Activated B cell treated with CpG ODN at 0.5 μM for 24 hours (primary cell): ENCODE measurements at regions not wholly inside any gene's neighbourhood (a gene's known extent, or its start where the extent isn't known, plus 50 kb on each side); places are given as distances from the start of the nearest gene placed in this dataset.
"Not testable (repeated sequence)": the region's sequence is repeated elsewhere in the genome, so short reads cannot be mapped to it uniquely, and the experiment has no call there.

Experiments
- ATAC-seq: fragments of 200-7000 bp; cut with Tn5 transposase; one replicate; pipeline ENCODE4 v1.10.0; 2021; ENCODE audit warnings: low read depth, mild to moderate bottlenecking, moderate library complexity
- CTCF ChIA-PET: fragments of 350-600 bp; sonication (Branson Sonifier 250); formaldehyde crosslinking; loops from one replicate; lab custom pipeline; 2021; ENCODE audit warnings: antibody characterized with exemption; lab: Charles Lee
- POLR2A ChIA-PET: fragments of 350-600 bp; sonication (Branson Sonifier 250); formaldehyde crosslinking; loops from one replicate; lab custom pipeline; 2021; ENCODE audit warnings: antibody characterized with exemption; lab: Charles Lee
- DNase-seq: peaks from one replicate; pipeline ENCODE4 v3.0.0; 2022
- H3K27ac Mint-ChIP-seq: one replicate; pipeline ENCODE4 v1.8.0; 2020; ENCODE audit warnings: mixed read lengths
- H3K27me3 Mint-ChIP-seq: one replicate; pipeline ENCODE4 v1.8.0; 2021; ENCODE audit warnings: mixed read lengths
- H3K36me3 Mint-ChIP-seq: one replicate; pipeline ENCODE4 v1.8.0; 2021; ENCODE audit warnings: low read depth, mixed read lengths
- H3K4me1 Mint-ChIP-seq: one replicate; pipeline ENCODE4 v1.8.0; 2021; ENCODE audit warnings: mixed read lengths
- H3K4me3 Mint-ChIP-seq: one replicate; pipeline ENCODE4 v1.8.0; 2020; ENCODE audit warnings: mild to moderate bottlenecking, mixed read lengths
- H3K9me3 Mint-ChIP-seq: one replicate; pipeline ENCODE4 v1.8.0; 2020; ENCODE audit warnings: mixed read lengths
- CTCF ChIP-seq: fragments of 200-600 bp; IDR thresholded peaks from one replicate; pipeline ENCODE4 v1.8.0; 2022; ENCODE audit warnings: antibody characterized with exemption, mild to moderate bottlenecking
- intact Hi-C: fragments of 100-400 bp; cut with micrococcal nuclease; formaldehyde crosslinking; loops from one replicate; pipeline ENCODE4 v1.15.1; 2024

DNA sequence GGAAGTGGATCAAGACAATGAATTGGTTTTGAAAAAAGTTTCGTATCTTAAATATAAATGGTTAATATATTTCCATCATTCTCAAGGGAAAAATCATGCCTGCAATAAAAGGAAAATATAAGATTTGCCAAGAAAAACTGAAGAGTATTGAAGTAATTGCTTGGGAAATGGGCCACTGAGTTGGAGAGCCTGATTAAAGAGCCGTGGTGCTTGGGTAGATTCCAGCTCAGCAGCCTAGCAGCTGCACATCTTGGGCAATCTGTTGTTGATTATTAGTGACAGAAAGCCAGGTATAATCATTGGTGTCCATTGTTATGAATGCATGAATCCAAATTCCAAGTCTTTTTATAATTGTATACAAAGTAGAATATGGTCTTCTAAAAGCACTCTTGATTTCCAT, 800.9 kb upstream of the CHORDC1 start:
- CTCF ChIA-PET, result no interaction called here
- H3K27ac Mint-ChIP-seq, result no peak overlapping the region
- H3K4me1 Mint-ChIP-seq, result no peaks in the 10 kb centered on the region
- POLR2A ChIA-PET, result no interaction called here
- H3K36me3 Mint-ChIP-seq, result no peaks in the 10 kb centered on the region
- no peaks in the 10 kb centered on the region for H3K27me3 Mint-ChIP-seq
- intact Hi-C loops, result no loop called here
- no peak for DNase-seq
- H3K9me3 Mint-ChIP-seq, result peaks cover 2% of the 10 kb centered on the region
- no peak overlapping the region for H3K4me3 Mint-ChIP-seq
- ATAC-seq, result no peak
- no peak for TF ChIP-seq CTCF

DNA sequence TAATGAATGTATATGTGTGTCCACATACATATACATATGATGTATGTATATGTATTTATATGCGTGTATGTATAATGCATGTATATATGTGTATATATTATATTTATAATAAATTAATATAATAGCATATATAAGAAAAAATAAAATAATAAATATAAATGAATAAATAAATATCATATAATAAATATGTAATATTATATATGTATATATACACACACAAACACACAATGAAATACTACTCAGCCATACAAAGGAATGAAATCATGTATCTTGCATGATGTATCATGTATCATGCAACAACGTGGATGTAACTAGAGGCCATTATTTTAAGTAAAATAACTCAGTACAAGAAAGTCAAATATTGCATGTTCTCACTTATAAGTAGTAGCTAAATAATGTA, 788.7 kb upstream of the CHORDC1 start:
- POLR2A ChIA-PET, result no interaction called here
- DNase-seq (no peak), ATAC-seq (no peak)
- CTCF ChIA-PET, result no interaction called here
- no peak overlapping the region for H3K27ac Mint-ChIP-seq
- H3K9me3 Mint-ChIP-seq, result peaks cover 12% of the 10 kb centered on the region
- intact Hi-C loops, result no loop called here
- no peaks in the 10 kb centered on the region for H3K27me3 Mint-ChIP-seq
- no peak for TF ChIP-seq CTCF
- H3K4me3 Mint-ChIP-seq, result no peak overlapping the region
- no peaks in the 10 kb centered on the region for H3K4me1 Mint-ChIP-seq
- H3K36me3 Mint-ChIP-seq, result no peaks in the 10 kb centered on the region

DNA sequence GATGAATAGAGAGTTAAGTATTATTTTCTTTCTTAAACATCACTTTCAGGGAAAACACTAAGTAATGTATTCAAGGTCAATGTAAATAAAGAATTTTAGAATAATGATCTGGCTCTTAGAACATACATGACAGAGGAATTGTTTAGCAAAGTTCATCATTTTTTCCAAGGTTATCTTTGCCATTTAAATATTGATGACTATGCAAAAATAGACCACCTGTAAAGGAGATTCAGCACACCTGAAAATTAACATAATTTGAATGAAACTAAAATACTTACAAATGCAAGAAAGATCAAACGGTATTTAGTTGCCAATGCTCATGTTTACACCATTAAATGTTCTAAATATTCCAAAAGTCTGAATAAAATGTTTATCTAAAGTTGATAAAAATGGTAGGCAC, 782.6 kb upstream of the CHORDC1 start:
- no peak for ATAC-seq
- H3K4me1 Mint-ChIP-seq, result no peaks in the 10 kb centered on the region

DNA sequence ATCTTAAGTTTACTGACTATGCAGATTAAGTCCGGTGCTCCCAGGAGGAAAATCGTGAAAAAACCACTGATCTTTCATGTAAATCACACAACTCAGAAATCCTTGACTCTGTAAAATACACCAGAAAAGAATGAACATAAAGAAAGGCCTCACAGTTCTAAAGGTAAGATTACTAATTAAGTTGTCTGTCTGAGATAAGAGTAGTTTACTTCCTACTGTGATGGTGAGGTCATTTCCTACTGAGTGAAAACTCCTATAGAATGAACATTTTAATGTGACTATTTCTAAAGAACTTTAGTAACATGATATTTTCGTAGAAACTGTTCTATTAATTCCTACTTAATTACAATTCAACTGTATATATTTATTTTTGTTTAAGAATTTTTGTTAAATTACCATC, 774.4 kb upstream of the CHORDC1 start:
- no peak for TF ChIP-seq CTCF

More for the DNA sequence above, 782.6 kb upstream of the CHORDC1 start:
- no peak for TF ChIP-seq CTCF
- CTCF ChIA-PET, result no interaction called here
- Mint-ChIP-seq H3K9me3 (peaks cover 9% of the 10 kb centered on the region), H3K27ac (no peak overlapping the region), H3K36me3 (no peaks in the 10 kb centered on the region), H3K4me3 (no peak overlapping the region), H3K27me3 (no peaks in the 10 kb centered on the region)
- no peak for DNase-seq
- POLR2A ChIA-PET, result no interaction called here
- intact Hi-C loops, result no loop called here

DNA sequence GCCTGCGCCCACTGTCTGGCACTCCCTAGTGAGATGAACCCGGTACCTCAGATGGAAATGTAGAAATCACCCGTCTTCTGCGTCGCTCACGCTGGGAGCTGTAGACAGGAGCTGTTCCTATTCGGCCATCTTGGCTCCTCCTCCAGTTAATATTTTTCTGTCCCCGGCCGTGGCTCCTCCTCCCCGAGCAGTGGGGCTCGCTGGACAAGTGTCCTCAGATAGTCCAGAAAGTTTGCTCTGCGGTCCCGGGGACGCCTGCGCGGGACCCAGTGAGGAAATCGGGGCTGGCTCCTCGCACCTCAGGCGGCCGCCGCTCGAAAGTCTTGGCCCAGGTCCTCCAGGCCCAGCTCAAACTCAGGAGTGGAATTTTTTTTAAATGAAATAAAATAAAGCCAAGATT, 749.3 kb upstream of the CHORDC1 start:
- POLR2A ChIA-PET, H3K36me3 Mint-ChIP-seq, ATAC-seq, H3K4me3 Mint-ChIP-seq, DNase-seq, H3K27ac Mint-ChIP-seq, intact Hi-C loops, CTCF ChIA-PET, H3K27me3 Mint-ChIP-seq, H3K4me1 Mint-ChIP-seq: not testable (repeated sequence)
- H3K9me3 Mint-ChIP-seq, result peaks cover 18% of the 10 kb centered on the region

More for the DNA sequence above, 774.4 kb upstream of the CHORDC1 start:
- Mint-ChIP-seq H3K27me3 (no peaks in the 10 kb centered on the region), H3K4me3 (no peak overlapping the region), H3K27ac (no peak overlapping the region), H3K36me3 (no peaks in the 10 kb centered on the region), H3K9me3 (peaks cover 12% of the 10 kb centered on the region), H3K4me1 (no peaks in the 10 kb centered on the region)
- ChIA-PET POLR2A (no interaction called here), CTCF (no interaction called here)
- intact Hi-C loops, result no loop called here
- DNase-seq (no peak), ATAC-seq (no peak)

DNA sequence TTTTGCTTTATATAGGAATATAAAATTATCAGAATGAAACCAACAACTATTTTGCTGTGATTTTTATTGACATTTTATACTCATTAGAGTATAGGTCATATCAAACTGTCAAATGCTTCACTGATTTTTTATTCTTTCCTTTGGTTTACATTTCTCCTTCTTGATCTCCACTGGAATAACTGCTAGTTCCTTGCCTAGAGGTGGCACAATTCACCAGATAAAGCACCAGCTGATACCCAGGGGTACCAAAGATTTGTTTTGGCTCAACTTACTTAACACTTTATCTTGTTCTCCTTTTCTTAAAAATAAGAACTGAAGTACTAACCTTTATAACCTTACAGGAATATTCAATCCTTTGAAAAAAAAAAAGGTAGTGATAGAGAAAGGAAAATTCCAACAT, 725.1 kb upstream of the CHORDC1 start:
- no peaks in the 10 kb centered on the region for H3K27me3 Mint-ChIP-seq
- ATAC-seq (no peak), DNase-seq (no peak)
- H3K36me3 Mint-ChIP-seq, result no peaks in the 10 kb centered on the region
- no peaks in the 10 kb centered on the region for H3K4me1 Mint-ChIP-seq
- H3K9me3 Mint-ChIP-seq, result peaks cover 3% of the 10 kb centered on the region
- H3K4me3 Mint-ChIP-seq, result no peak overlapping the region
- no peak overlapping the region for H3K27ac Mint-ChIP-seq
- POLR2A ChIA-PET, result no interaction called here
- intact Hi-C loops, result no loop called here
- CTCF ChIA-PET, result no interaction called here
- no peak for TF ChIP-seq CTCF
